ENCODE measurements at regions not wholly inside any gene's neighbourhood (a gene's known extent, or its start where the extent isn't known, plus 50 kb on each side); places are given as distances from the start of the nearest gene placed in this dataset.
A peak's percentile ranks its signal among the peaks of the same experiment; 100 is the strongest.

DNA sequence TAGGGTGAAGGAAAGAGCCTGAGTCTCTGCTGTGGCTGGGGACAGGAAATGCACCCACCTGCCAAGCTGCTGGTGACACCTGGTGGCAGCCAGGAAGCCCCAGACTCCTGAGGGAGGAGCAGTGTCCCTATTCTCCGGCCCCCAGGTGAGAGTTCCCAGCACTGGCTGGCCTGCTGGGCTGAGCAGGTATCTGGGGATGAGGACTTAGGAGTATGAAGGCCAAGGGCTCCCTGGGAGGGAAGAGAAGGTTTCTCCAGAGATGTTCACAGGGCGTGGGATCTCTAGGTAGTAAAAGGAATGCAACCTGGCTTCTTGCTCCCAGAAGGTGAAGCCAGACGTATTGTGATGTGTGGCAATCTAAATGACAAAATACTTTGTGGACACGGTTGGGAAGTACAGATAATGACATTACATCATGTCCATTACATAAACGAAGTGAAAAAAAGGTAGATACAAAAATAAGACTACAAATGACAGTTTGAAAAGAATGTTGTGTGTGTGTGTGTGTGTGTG is 75.8 kb upstream of the SLC1A4 start:
- TF ChIP-seq CEBPB (IDR thresholded peaks at IDR 0.05; ENCODE audit: borderline replicate concordance, low read depth, low read length) (0 out of 2 replicates have a peak, but pooled peaks have one; percentile 33), SRSF1 (optimal IDR thresholded peaks at IDR 0.05; ENCODE audit: low read depth, low read length) (no peak), ZNF121 (CRISPR knock-in tag; IDR thresholded peaks at IDR 0.05) (no peak), MAFF (IDR thresholded peaks at IDR 0.05; ENCODE audit: low read depth, low read length) (no peak), SRF (IDR thresholded peaks at IDR 0.05; ENCODE audit: low read depth, low read length) (no peak), ZNF552 (CRISPR knock-in tag; IDR thresholded peaks at IDR 0.05; ENCODE audit: borderline replicate concordance) (no peak), SYNCRIP (IDR thresholded peaks at IDR 0.05; ENCODE audit: insufficient read depth, low read depth, low read length) (no peak)
- TF ChIP-seq, protein P1, sequence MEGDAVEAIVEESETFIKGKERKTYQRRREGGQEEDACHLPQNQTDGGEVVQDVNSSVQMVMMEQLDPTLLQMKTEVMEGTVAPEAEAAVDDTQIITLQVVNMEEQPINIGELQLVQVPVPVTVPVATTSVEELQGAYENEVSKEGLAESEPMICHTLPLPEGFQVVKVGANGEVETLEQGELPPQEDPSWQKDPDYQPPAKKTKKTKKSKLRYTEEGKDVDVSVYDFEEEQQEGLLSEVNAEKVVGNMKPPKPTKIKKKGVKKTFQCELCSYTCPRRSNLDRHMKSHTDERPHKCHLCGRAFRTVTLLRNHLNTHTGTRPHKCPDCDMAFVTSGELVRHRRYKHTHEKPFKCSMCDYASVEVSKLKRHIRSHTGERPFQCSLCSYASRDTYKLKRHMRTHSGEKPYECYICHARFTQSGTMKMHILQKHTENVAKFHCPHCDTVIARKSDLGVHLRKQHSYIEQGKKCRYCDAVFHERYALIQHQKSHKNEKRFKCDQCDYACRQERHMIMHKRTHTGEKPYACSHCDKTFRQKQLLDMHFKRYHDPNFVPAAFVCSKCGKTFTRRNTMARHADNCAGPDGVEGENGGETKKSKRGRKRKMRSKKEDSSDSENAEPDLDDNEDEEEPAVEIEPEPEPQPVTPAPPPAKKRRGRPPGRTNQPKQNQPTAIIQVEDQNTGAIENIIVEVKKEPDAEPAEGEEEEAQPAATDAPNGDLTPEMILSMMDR (CRISPR knock-in tag; IDR thresholded peaks at IDR 0.05): peak; percentile 87

Measured in HepG2 (cell line).